T follicular helper cell (primary cell): ENCODE measurements at regions not wholly inside any gene's neighbourhood (a gene's known extent, or its start where the extent isn't known, plus 50 kb on each side); places are given as distances from the start of the nearest gene placed in this dataset.

Experiments
- DNase-seq: peaks from one replicate; pipeline ENCODE4 v3.0.0-alpha.2; 2020; ENCODE audit warnings: low read depth

- no peak for DNase-seq
Observed at GRCh38 chr16:86151239-86151851, 252.4 kb downstream of the IRF8 start.

DNA sequence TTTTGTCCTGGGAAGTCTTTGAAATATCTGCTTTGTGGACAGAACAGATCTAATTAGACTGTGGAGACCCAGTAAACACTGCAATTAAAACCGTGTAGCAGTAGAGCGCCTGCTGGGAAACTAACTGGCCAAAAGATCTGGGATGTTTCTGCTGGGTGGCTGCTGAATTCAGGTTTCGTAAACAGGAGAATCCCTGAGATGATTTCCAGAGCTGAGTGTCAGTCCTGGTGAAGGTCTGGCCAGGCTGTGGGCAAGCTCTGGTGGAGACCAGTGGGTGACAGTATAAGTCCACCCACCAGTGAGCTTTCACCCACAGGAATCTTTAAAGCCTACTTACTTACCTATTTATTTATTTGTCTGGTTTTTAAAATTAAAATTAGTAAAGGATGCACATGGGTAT, 257.2 kb downstream of the IRF8 start:
- DNase-seq: no peak

GRCh38 chr16:86157616-86158247, 258.8 kb downstream of the IRF8 start:
- no peak for DNase-seq

DNA sequence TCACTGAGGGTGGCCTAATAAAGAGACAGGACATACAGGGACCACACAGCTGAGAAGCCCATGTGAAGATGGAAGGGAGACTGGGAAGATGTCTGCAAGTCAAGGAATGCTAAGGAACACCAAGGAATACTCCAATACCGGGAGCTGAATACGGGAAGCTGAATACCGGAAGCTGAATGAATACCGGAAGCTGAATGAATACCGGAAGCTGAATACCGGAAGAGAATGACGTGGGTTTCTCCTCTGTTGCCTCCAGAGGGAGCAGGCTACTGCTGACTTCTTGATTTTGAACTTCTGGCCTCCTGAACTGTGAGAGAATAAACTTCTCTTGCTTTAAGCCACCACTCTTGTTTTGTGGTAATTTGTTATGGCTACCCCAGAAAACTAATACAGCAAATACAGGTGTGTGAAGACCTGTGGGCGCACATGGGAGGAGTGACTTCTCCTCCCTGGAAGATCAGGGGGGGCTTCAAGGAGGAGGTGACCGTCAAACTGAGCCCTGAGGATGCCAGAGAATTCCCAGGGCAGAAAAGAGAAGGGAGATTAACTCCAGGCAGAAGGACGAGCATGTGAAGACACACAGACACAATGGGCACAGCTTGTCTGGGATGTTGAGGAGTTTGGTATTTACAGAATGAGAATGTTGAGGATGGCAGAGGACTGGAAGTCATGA, 259.9 kb downstream of the IRF8 start:
- DNase-seq: no peak

- DNase-seq: no peak
Observed at GRCh38 chr16:86165479-86165878, 266.5 kb downstream of the IRF8 start.

DNA sequence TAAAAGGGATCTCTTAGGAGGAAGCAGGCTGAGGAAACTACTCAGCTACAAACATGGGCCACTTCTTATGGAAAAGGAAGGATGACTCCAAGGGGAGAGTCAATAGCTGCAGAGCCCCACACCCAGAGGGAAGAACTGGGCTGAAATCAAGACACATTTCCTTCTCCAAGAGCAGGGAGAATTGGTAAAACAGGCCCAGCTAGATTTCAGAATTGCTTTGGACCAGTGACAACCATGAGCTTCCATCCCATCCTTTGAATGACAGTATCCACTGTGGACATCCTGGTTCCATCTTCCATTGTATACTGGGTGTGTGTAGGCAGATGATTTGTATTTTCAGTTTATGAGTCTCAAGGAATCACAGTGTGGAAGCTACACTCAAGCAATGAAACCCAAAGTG, 267.5 kb downstream of the IRF8 start:
- no peak for DNase-seq

DNA sequence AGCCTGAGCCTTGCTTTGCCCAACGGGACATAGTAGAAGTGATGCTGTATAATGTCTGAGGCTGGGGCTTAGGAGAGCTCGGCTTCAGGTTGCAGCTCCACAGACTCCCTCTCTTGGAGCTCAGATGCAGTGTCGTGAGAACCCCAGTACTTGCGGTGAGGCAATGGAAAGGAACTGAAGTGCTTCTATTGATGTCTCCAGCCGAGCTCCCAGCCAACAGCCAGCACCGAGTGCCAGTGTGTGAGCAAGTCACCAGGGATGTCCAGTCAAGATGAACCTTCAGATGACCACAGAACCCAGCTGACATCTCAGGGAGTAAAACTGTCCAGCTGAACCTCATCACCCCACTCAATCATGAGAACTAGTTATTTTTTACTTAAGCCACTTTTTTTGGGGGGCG, 268.1 kb downstream of the IRF8 start:
- no peak for DNase-seq

- DNase-seq: no peak
Observed at GRCh38 chr16:86170720-86171119, 271.8 kb downstream of the IRF8 start.

DNA sequence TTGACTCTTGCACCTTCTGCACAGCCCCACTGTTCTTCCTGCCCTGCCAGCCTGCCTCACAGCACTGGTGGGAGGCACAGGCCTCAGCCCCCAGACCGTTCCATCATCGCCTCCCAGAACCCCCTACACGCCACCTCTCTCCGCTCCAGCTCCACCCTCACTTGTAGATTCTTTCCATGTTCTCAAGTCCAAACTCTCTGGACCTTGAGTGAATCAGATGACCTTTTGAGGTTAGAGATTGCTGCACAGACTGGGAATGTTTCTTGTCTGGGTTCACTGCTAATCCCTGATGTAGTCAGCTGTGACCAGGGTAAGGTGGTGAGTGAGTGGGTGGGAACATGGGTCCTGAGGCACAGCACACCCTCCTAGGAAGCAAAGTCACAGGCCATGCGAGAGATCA, 272.4 kb downstream of the IRF8 start:
- no peak for DNase-seq

GRCh38 chr16:86175816-86176215, 276.9 kb downstream of the IRF8 start:
- DNase-seq: no peak

DNA sequence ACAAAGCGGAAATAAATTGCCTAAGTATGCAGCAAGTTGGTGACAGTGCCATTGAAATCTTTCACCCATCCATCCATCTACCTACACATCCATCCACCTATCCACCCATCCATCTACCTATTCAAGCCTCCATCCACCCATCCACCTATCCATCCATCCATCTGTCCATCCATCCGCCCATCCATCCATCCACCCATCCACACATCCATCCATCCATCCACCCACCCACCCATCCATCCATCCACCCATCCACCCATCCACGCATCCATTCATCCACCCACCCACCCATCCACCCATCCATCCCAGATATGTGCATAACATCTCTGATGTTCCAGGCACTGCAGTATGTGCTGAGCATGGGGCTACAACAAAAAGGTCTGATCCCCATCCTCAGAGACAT, 277.5 kb downstream of the IRF8 start:
- no peak for DNase-seq

DNA sequence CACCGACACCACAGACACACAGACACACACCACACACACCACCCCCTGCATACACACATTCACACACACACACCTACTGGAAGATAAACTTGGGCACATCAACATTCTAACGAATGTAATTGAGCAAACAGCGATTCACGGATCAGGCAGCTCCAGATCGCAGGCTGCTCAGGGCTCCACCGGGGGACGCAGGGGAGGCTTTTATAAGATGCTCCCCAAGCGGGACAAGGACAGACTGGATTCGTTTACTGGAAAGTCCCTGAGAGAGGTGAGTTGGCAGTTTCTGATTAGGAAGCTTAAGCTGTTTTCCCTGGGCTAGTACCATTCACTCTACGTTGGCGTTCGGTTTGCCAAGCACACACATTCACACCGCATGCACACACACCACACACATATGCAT, 281.3 kb downstream of the IRF8 start:
- no peak for DNase-seq

- DNase-seq: no peak
Observed at GRCh38 chr16:86180780-86181179, 281.8 kb downstream of the IRF8 start.

GRCh38 chr16:86181526-86181925, 282.6 kb downstream of the IRF8 start:
- no peak for DNase-seq

- no peak for DNase-seq
Observed at GRCh38 chr16:86184185-86184584, 285.2 kb downstream of the IRF8 start.

DNA sequence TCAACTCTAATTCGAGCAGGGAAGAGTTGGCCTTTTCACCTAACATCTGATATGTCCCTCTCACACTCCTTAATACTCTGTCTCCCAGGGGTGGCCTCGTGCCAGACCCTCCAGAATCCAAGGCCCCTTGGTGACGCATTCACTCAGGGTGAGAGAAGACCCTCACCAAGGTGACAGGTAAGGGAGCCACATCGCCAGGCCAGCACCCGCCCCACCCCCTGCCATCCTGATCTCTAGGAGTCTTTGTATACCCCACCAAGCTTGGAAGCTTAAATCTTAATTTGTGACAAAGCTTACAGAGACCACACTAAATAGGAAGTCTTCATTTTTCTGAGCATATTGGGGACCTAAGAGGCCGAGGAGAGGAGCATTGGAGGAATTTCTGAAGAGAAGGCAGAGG, 286.1 kb downstream of the IRF8 start:
- no peak for DNase-seq

DNA sequence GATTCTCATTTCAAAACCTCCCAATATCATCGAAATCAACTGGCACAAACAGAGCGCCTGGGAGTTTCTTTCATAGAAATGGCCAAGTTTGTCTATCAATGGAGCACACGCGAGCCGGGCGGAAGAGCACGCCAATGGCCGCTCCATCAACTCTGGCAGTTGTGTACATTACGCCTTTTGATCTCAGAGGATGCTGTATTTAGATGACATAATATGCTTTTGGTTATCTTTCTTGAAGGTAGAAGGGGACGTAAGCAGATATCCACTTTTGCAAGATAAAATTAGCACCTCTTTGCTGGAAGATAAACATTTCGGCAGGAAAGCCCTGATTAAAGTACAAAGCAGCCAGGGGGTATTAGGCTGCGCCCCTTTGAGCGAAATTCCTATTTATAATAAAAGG, 287.4 kb downstream of the IRF8 start:
- no peak for DNase-seq

GRCh38 chr16:86189934-86190333, 291.0 kb downstream of the IRF8 start:
- no peak for DNase-seq

- no peak for DNase-seq
Observed at GRCh38 chr16:86191663-86192062, 292.7 kb downstream of the IRF8 start.

DNA sequence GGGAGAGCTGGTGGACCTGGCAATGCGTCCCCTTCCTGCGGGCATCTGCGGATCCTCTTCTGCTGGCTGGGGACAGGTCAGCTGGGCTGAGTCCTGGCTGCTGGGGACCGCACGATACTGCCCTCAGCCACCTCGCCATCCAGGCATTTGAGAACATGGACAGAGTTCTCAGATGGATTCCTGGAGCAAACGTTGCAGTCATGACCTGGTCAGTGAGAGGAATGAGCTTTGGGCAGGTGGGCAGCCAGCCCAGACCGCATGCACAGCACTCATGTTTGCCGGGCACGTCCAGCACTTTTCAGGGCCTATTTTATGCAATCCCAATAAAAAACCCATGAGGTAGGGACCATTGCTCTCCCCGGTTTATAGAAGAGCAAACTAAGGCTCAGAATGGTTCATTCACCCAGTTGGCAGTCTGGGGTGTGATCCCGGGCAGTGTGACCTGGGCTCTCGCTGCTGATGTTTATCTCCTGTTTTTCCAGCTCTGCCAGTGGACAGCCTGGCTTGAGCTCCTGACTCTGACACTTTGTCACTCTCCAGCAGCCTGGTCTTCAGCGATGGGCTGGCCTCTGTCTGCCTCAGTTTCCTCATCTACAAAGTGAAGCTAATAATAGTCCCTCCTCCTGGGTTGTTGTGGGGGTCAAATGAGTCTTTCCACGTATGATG, 294.7 kb downstream of the IRF8 start:
- DNase-seq: no peak

DNA sequence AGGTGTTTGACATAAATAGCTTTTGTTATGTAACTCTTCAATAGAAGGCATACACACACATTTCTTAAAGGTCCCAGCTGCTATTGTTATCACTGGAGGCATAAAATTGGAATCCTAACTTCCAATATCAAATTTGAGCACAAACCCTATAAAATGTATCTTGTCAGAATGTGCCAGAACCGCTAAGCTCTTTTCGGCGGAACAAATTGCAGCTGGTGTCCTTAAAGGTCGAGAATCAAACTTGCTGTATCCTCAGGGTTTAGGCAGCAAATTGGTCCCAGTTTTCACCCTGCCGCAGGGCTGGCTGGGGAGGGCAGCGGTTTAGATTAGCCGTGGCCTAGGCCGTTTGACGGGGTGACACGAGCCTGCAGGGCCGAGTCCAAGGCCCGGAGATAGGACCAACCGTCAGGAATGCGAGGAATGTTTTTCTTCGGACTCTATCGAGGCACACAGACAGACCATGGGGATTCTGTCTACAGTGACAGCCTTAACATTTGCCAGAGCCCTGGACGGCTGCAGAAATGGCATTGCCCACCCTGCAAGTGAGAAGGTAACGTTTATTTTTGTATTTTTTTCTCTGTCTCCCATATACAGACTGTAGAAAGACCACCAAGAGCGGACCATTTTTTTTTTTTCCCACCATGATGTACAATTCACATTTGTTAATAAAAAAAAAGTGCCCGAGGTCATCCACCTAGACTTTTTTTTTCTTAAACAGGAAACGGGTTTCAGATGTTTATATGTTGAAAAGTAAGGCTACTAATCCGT, 297.1 kb downstream of the IRF8 start:
- no peak for DNase-seq

GRCh38 chr16:86196687-86197391, 297.9 kb downstream of the IRF8 start:
- no peak for DNase-seq
